HEK293 (cell line): ENCODE measurements at regions not wholly inside any gene's neighbourhood (a gene's known extent, or its start where the extent isn't known, plus 50 kb on each side); places are given as distances from the start of the nearest gene placed in this dataset.

Experiments used
- CTCF ChIA-PET: fragments of 350-600 bp; formaldehyde crosslinking; extraction: SDS; loops from one replicate; lab custom pipeline; 2021; ENCODE audit warnings: antibody characterized with exemption; lab: Yijun Ruan, JAX
- POLR2A ChIA-PET: fragments of 300-600 bp; formaldehyde crosslinking; extraction: SDS; loops from one replicate; lab custom pipeline; 2020; ENCODE audit warnings: antibody characterized with exemption, inconsistent platforms; lab: Yijun Ruan, JAX
- H3K27ac ChIP-seq: fragments of 200-500 bp; sonication (Bioruptor generic); 2 replicates; pipeline ENCODE4 v1.5.1; 2014; ENCODE audit warnings: low read depth, low read length, control low read depth, inconsistent platforms; ENCODE audit errors: extremely low read depth
- H3K36me3 ChIP-seq, 2 experiments: fragments of 200-500 bp in 1 of 2; sonication (Bioruptor generic) in 1 of 2; 1 replicate in 1 of 2; 2 replicates in 1 of 2; pipeline ENCODE4 v1.5.1; 2014 to 2017; ENCODE audit warnings: inconsistent platforms in 2 of 2, low read length in 2 of 2; ENCODE audit not compliant: control insufficient read depth in 2 of 2, insufficient read depth in 1 of 2
- H3K4me1 ChIP-seq: fragments of 200-500 bp; sonication (Bioruptor generic); 2 replicates; pipeline ENCODE4 v1.5.1; 2014; ENCODE audit warnings: mild to moderate bottlenecking, low read length, inconsistent platforms; ENCODE audit not compliant: control insufficient read depth, insufficient read depth
- H3K4me3 ChIP-seq: 2 replicates; pipeline ENCODE4 v1.5.1; 2011; ENCODE audit warnings: low read depth, mild to moderate bottlenecking, control low read depth, low read length, moderate library complexity
- H3K9me3 ChIP-seq: fragments of 200-500 bp; sonication (Bioruptor generic); 2 replicates; pipeline ENCODE4 v1.5.1; 2014; ENCODE audit warnings: low read depth, low read length, inconsistent platforms; ENCODE audit not compliant: control insufficient read depth, insufficient read depth
- MYNN ChIP-seq: fragments of 450-650 bp; formaldehyde crosslinking; IDR thresholded peaks from 2 replicates; pipeline ENCODE4 v1.5.1; 2016; ENCODE audit warnings: missing biosample characterization, missing genetic modification characterization, borderline replicate concordance
- PRDM1 ChIP-seq: fragments of 450-650 bp; formaldehyde crosslinking; IDR thresholded peaks from 2 replicates; pipeline ENCODE4; 2016; ENCODE audit warnings: missing biosample characterization, missing genetic modification characterization
- REPIN1 ChIP-seq: fragments of 450-650 bp; formaldehyde crosslinking; IDR thresholded peaks from 2 replicates; pipeline ENCODE4 v1.5.1; 2017; ENCODE audit warnings: missing biosample characterization, missing genetic modification characterization, low read depth
- ZBTB20 ChIP-seq: fragments of 450-650 bp; formaldehyde crosslinking; IDR thresholded peaks from 2 replicates; pipeline ENCODE4 v1.5.1; 2016; ENCODE audit warnings: missing biosample characterization, missing genetic modification characterization
- ZBTB48 ChIP-seq: fragments of 450-650 bp; formaldehyde crosslinking; IDR thresholded peaks from 2 replicates; pipeline ENCODE4 v1.5.1; 2016; ENCODE audit warnings: missing biosample characterization, missing genetic modification characterization
- ZBTB8A ChIP-seq: fragments of 450-650 bp; formaldehyde crosslinking; IDR thresholded peaks from 2 replicates; pipeline ENCODE4 v1.5.1; 2016; ENCODE audit warnings: missing biosample characterization, missing genetic modification characterization
- ZNF121 ChIP-seq: fragments of 450-650 bp; formaldehyde crosslinking; IDR thresholded peaks from 2 replicates; pipeline ENCODE4 v1.5.1; 2016; ENCODE audit warnings: missing biosample characterization, missing genetic modification characterization
- ZNF155 ChIP-seq: fragments of 450-650 bp; formaldehyde crosslinking; IDR thresholded peaks from 2 replicates; pipeline ENCODE4 v1.5.1; 2016; ENCODE audit warnings: missing biosample characterization, missing genetic modification characterization
- ZNF2 ChIP-seq: fragments of 450-650 bp; formaldehyde crosslinking; IDR thresholded peaks from 2 replicates; pipeline ENCODE4 v1.5.1; 2016; ENCODE audit warnings: missing biosample characterization, missing genetic modification characterization
- ZNF292 ChIP-seq: fragments of 450-650 bp; formaldehyde crosslinking; IDR thresholded peaks from 2 replicates; pipeline ENCODE4 v1.5.1; 2016; ENCODE audit warnings: low read depth, missing biosample characterization, missing genetic modification characterization, borderline replicate concordance
- ZNF324 ChIP-seq: fragments of 450-650 bp; formaldehyde crosslinking; IDR thresholded peaks from 2 replicates; pipeline ENCODE4 v1.5.1; 2016; ENCODE audit warnings: missing biosample characterization, missing genetic modification characterization
- ZNF350 ChIP-seq: fragments of 450-650 bp; formaldehyde crosslinking; IDR thresholded peaks from 2 replicates; pipeline ENCODE4 v1.5.0; 2017; ENCODE audit warnings: missing biosample characterization, mild to moderate bottlenecking, missing genetic modification characterization
- ZNF416 ChIP-seq: fragments of 450-650 bp; formaldehyde crosslinking; IDR thresholded peaks from 2 replicates; pipeline ENCODE4 v1.5.1; 2016; ENCODE audit warnings: missing biosample characterization, missing genetic modification characterization
- ZNF426 ChIP-seq: fragments of 450-650 bp; formaldehyde crosslinking; IDR thresholded peaks from 2 replicates; pipeline ENCODE4 v1.5.1; 2017; ENCODE audit warnings: missing biosample characterization, missing genetic modification characterization, mild to moderate bottlenecking, inconsistent platforms, moderate library complexity
- ZNF529 ChIP-seq: fragments of 450-650 bp; formaldehyde crosslinking; IDR thresholded peaks from 2 replicates; pipeline ENCODE4 v1.5.1; 2017; ENCODE audit warnings: missing genetic modification characterization, missing biosample characterization; ENCODE audit not compliant: insufficient replicate concordance
- ZNF585B ChIP-seq: fragments of 450-650 bp; formaldehyde crosslinking; IDR thresholded peaks from 2 replicates; pipeline ENCODE4 v1.5.1; 2016; ENCODE audit warnings: missing biosample characterization, missing genetic modification characterization
- ZNF600 ChIP-seq: fragments of 450-650 bp; formaldehyde crosslinking; IDR thresholded peaks from 2 replicates; pipeline ENCODE4 v1.5.1; 2016; ENCODE audit warnings: missing biosample characterization, missing genetic modification characterization
- ZNF623 ChIP-seq: fragments of 450-650 bp; formaldehyde crosslinking; IDR thresholded peaks from 2 replicates; pipeline ENCODE4 v1.5.1; 2016; ENCODE audit warnings: missing biosample characterization, missing genetic modification characterization
- ZNF701 ChIP-seq: fragments of 450-650 bp; formaldehyde crosslinking; IDR thresholded peaks from 2 replicates; pipeline ENCODE4 v1.5.1; 2016; ENCODE audit warnings: missing biosample characterization, missing genetic modification characterization
- ZNF768 ChIP-seq: fragments of 450-650 bp; formaldehyde crosslinking; IDR thresholded peaks from 2 replicates; pipeline ENCODE4 v1.5.1; 2018; ENCODE audit warnings: missing biosample characterization, mild to moderate bottlenecking, missing genetic modification characterization
- ZNF785 ChIP-seq: fragments of 450-650 bp; formaldehyde crosslinking; IDR thresholded peaks from 2 replicates; pipeline ENCODE4 v1.5.1; 2016; ENCODE audit warnings: missing biosample characterization, missing genetic modification characterization
- ZNF791 ChIP-seq: fragments of 450-650 bp; formaldehyde crosslinking; IDR thresholded peaks from 2 replicates; pipeline ENCODE4 v1.5.1; 2016; ENCODE audit warnings: missing biosample characterization, missing genetic modification characterization
- ZNF792 ChIP-seq: fragments of 450-650 bp; formaldehyde crosslinking; IDR thresholded peaks from 2 replicates; pipeline ENCODE4 v1.5.1; 2016; ENCODE audit warnings: missing biosample characterization, missing genetic modification characterization
- ZXDB ChIP-seq: fragments of 450-650 bp; formaldehyde crosslinking; IDR thresholded peaks from 2 replicates; pipeline ENCODE4 v1.5.1; 2016; ENCODE audit warnings: missing biosample characterization, missing genetic modification characterization
- TF ChIP-seq, protein P1 (sequence below): fragments of 450-650 bp; formaldehyde crosslinking; IDR thresholded peaks from 2 replicates; pipeline ENCODE4 v1.5.1; 2016; ENCODE audit warnings: missing biosample characterization, missing genetic modification characterization, borderline replicate concordance
- TF ChIP-seq, protein P2 (sequence below): fragments of 450-650 bp; formaldehyde crosslinking; IDR thresholded peaks from 2 replicates; pipeline ENCODE4 v1.5.1; 2016; ENCODE audit warnings: missing biosample characterization, missing genetic modification characterization
- TF ChIP-seq, protein P3 (sequence below): fragments of 450-650 bp; formaldehyde crosslinking; IDR thresholded peaks from 2 replicates; pipeline ENCODE4 v1.5.1; 2016; ENCODE audit warnings: missing biosample characterization, missing genetic modification characterization

DNA sequence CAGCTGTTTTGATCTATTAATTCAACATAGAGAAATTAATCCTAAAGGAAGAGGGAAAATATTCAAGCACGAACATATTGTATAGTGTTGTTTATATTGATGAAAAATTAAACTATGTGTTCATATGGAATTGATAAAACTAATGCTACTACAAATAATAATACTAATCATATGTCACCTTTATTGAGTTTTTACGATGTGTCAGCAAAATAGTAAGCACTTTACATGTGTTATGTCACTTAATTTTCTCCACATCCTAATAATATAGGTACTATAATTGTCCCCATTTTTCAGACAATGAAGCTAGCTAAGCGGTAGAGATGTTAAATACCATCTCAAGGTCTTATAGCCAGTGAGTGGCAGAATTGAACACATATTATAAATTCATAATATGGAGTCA is 2008.5 kb upstream of the WWC1 start:
- Histone ChIP-seq H3K9me3 (no peaks in the 10 kb centered on the region), H3K4me1 (no peaks in the 10 kb centered on the region), H3K4me3 (no peak overlapping the region), H3K27ac (no peak overlapping the region), H3K36me3 (no peaks in the 10 kb centered on the region)
- CTCF ChIA-PET: no interaction called here
- TF ChIP-seq ZNF623 (tag by site-specific recombination) (no peak), ZXDB (tag by site-specific recombination) (no peak), ZNF585B (tag by site-specific recombination) (no peak), ZNF324 (no peak), ZNF426 (tag by site-specific recombination) (no peak), ZNF2 (tag by site-specific recombination) (no peak), ZNF785 (no peak), ZNF121 (tag by site-specific recombination) (no peak), ZNF529 (tag by site-specific recombination) (no peak), ZNF701 (tag by site-specific recombination) (no peak), PRDM1 (tag by site-specific recombination) (no peak)
- TF ChIP-seq, protein P1, sequence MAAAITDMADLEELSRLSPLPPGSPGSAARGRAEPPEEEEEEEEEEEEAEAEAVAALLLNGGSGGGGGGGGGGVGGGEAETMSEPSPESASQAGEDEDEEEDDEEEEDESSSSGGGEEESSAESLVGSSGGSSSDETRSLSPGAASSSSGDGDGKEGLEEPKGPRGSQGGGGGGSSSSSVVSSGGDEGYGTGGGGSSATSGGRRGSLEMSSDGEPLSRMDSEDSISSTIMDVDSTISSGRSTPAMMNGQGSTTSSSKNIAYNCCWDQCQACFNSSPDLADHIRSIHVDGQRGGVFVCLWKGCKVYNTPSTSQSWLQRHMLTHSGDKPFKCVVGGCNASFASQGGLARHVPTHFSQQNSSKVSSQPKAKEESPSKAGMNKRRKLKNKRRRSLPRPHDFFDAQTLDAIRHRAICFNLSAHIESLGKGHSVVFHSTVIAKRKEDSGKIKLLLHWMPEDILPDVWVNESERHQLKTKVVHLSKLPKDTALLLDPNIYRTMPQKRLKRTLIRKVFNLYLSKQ (tag by site-specific recombination): no peak
- TF ChIP-seq, protein P2, sequence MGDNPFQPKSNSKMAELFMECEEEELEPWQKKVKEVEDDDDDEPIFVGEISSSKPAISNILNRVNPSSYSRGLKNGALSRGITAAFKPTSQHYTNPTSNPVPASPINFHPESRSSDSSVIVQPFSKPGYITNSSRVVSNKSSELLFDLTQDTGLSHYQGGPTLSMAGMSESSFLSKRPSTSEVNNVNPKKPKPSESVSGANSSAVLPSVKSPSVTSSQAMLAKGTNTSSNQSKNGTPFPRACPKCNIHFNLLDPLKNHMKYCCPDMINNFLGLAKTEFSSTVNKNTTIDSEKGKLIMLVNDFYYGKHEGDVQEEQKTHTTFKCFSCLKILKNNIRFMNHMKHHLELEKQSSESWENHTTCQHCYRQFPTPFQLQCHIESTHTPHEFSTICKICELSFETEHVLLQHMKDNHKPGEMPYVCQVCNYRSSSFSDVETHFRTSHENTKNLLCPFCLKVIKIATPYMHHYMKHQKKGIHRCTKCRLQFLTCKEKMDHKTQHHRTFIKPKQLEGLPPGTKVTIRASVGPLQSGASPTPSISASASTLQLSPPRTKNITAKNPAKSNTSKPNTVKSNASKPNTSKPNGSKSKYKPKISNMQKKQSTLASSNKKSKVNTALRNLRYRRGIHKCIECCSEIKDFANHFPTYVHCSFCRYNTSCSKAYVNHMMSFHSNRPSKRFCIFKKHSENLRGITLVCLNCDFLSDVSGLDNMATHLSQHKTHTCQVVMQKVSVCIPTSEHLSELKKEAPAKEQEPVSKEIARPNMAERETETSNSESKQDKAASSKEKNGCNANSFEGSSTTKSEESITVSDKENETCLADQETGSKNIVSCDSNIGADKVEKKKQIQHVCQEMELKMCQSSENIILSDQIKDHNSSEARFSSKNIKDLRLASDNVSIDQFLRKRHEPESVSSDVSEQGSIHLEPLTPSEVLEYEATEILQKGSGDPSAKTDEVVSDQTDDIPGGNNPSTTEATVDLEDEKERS (tag by site-specific recombination): no peak
- POLR2A ChIA-PET: no interaction called here

DNA sequence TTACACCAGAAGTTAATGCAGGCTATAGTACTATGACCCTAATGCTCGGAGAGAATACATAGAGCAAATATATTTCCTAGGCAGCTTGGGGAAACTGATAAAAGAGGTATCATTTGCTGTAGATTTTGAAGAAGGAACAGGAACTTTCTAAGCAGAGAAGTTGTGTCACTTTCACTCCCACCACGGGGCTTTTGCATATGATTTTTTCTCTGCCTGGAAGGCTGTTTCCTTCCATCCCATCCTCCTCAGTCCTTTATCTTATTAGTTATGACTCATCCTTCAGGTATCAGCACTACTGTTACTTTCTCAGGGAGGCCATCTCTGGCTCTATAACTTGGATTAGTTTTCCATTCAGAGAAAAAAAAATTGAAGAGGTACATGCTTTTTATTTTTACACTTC is 2006.1 kb upstream of the WWC1 start:
- Histone ChIP-seq H3K36me3 (no peaks in the 10 kb centered on the region), H3K4me1 (no peaks in the 10 kb centered on the region), H3K27ac (no peak overlapping the region), H3K4me3 (no peak overlapping the region), H3K9me3 (no peaks in the 10 kb centered on the region)
- TF ChIP-seq ZXDB (tag by site-specific recombination): no peak
- ChIA-PET CTCF (no interaction called here), POLR2A (no interaction called here)

DNA sequence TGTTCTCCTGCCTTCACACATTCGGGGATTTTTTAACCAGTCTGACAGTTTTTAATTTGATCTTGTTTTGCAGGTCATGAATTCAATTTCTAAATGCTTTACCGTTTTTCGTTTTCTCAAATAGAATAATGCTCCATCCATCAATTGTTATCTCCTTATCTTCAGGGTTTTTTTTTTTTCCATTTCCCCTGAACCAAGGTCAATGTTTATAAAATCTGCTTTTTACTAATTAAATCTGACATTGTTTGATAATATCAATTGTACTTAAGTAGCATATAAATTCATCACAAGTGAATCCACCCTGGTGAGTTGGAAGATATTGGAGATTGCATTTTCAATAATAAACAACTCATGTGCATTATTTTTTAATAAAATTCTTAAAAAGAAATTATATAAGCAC is 2004.6 kb upstream of the WWC1 start:
- H3K4me3 ChIP-seq: no peak overlapping the region
- no peaks in the 10 kb centered on the region for H3K4me1 ChIP-seq
- H3K27ac ChIP-seq: no peak overlapping the region
- TF ChIP-seq ZNF792: no peak
- TF ChIP-seq, protein P3, sequence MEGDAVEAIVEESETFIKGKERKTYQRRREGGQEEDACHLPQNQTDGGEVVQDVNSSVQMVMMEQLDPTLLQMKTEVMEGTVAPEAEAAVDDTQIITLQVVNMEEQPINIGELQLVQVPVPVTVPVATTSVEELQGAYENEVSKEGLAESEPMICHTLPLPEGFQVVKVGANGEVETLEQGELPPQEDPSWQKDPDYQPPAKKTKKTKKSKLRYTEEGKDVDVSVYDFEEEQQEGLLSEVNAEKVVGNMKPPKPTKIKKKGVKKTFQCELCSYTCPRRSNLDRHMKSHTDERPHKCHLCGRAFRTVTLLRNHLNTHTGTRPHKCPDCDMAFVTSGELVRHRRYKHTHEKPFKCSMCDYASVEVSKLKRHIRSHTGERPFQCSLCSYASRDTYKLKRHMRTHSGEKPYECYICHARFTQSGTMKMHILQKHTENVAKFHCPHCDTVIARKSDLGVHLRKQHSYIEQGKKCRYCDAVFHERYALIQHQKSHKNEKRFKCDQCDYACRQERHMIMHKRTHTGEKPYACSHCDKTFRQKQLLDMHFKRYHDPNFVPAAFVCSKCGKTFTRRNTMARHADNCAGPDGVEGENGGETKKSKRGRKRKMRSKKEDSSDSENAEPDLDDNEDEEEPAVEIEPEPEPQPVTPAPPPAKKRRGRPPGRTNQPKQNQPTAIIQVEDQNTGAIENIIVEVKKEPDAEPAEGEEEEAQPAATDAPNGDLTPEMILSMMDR: no peak
- TF ChIP-seq ZNF768: no peak
- no peak for TF ChIP-seq ZNF600
- no peak for TF ChIP-seq REPIN1
- TF ChIP-seq ZBTB20 (tag by site-specific recombination): no peak
- no peak for TF ChIP-seq ZNF292 (tag by site-specific recombination)
- TF ChIP-seq ZNF155: no peak
- no peak for TF ChIP-seq ZBTB8A (tag by site-specific recombination)
- no peak for TF ChIP-seq ZNF416 (tag by site-specific recombination)
- TF ChIP-seq ZNF350 (tag by site-specific recombination): no peak
- no peak for TF ChIP-seq ZBTB48 (tag by site-specific recombination)
- TF ChIP-seq MYNN (tag by site-specific recombination): no peak
- no peak for TF ChIP-seq ZNF791 (tag by site-specific recombination)
- TF ChIP-seq, all 188 proteins: peak for 0
- ChIA-PET POLR2A (no interaction called here), CTCF (no interaction called here)
- H3K9me3 ChIP-seq: no peaks in the 10 kb centered on the region
- H3K36me3 ChIP-seq: no peaks in the 10 kb centered on the region
